Renal cortex interstitium (tissue), 11 donors: ENCODE measurements at regions not wholly inside any gene's neighbourhood (a gene's known extent, or its start where the extent isn't known, plus 50 kb on each side); places are given as distances from the start of the nearest gene placed in this dataset.
"Not testable (repeated sequence)": the region's sequence is repeated elsewhere in the genome, so short reads cannot be mapped to it uniquely, and the experiment has no call there.

Source experiments
- DNase-seq, 11 donors: peaks; one replicate each; pipeline ENCODE4 v3.0.0-alpha.2; 2013; ENCODE audit warnings: low read depth in 9 of 11, low spot score in 4 of 11; ENCODE audit errors: extremely low read depth in 1 of 11

DNA sequence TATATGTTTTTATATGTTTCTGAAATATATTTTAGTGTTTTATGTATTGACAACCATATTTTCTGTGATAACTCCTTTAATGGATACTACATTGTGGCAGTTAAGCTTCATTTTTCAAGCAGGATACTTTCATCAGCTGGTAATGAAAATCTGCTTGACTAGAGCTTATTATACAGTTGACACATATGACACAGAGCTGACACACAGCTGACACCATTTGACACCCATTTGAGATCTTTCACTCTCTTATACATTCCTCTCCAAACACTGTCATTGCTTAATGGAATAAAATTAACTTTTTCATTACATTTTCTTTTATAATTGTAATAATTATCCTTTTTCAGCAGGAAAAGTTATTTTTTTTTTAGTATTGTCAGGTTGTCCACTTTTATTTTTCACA, 561.1 kb upstream of the NDST4 start:
- DNase-seq, result no peak

DNA sequence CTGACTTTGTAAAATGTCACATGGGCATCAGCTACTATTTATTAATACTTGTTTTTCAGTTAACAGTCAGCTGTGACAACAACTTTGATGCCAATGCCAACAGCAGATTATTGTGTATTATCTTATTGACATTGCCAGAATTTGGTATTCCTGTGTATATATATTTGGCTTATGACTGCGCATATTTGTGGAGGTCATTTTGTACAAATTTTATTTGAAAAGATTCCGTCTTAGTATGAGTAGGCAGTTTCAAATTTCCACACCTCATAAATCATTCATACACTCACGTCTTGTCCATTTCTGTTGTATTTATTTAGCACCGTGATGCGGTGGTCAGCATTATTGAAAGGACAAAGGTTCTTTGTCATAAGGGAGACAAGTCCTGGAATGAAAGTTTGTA, 558.2 kb upstream of the NDST4 start:
- DNase-seq, result no peak

DNA sequence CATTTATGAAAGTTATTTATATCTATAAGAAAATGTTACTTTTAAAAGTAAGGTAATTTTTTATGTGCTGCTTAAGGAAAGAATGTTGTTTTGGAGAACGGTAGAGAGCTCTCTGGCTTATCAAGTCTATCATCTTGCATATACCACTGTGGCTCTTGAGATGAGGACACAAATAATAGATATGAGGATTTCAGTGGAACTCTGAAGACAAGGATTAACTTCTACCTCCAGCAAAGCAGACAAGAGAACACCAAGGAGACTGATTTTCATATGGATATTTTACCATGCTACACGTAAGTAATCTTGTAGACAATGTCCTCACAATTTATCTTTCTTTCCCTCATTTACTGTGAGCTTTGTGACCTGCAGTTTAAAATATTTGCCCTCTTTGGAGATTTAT, 557.5 kb upstream of the NDST4 start:
- no peak for DNase-seq

DNA sequence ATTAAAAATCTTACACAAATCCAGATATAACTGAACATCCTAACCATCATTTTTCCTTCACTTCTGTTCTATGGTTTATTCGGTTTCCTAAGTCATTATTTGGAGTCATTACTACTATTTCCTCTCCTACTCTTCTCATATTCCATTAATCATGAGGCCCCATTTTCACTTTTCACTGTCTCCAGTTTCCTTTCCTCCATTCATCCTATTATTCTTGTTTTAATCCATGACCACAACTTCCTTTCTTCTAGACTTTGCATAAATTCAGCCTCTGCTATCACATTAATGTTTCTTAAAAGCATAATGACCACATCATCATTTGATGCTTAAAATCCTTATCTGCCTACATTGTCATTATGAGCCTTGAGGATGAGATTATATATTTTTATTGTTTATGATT, 555.0 kb upstream of the NDST4 start:
- DNase-seq, result no peak

DNA sequence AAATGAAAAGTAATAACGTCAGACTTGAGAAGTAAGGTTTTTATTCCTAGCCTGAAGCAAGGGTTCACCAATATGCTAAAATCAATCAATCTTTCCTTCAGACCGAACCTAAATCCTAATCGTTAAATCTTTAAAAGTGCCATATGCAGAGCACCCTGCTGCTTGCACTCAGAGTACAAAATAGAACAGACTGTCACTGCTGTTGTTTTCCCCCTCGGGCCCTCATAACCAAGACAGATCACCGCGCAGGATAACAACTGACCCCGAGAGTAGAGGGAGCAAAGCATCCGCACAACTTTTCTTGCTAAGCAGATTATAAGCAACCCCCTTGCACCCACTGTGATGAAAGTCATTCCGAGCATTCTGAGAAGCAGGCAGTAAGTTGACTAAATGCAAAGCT, 550.9 kb upstream of the NDST4 start:
- no peak for DNase-seq

DNA sequence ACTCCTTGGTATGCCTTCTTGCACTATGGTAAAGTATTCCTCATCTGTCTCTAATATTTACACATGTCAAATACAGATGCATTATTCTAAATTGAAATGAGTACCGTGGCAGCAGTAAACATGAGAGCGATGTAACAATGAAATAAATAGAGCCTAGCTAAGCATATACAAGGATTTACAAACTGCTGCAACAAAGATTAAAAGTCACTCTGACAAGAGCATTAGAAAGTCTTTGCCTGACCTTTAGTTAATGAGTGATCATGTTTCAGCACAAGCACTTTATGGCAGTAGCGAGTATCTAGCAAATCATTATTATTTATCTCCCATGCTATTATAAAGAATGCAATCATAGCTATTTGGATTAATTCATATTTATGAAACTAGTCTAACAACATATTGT, 547.0 kb upstream of the NDST4 start:
- DNase-seq, result peak in 1 of 11 donors; percentile 0

DNA sequence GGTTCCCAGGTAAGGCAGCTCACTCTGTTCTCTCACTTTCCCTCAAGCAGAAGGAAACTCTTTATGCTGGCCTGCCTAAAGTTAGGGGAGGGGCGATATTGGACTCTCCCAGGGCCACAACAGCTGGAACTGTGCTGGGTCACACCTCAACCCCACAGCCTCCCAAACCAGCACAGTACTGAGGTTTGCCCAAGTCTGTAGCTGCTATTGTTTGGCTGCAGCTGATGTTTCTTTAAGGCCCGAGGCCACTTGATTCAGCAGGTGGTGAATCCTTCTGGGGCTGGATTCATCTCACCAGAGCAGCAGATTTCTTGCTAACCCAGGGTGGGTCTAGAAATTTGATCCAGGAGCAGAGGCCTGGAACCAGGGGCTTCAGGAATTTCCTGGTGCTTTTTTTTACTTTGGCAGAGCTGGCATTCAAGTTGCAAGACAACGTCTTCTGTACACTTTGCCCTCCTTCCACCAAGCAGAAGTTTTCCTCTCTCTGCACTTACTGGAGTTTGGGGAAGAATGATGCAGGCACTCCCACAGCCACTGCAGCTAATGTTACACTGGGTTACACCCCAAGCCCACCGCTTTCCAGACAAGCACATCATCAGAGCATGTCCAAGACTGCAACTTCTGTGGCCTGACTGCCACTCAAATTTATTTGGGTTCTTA, 544.7 kb upstream of the NDST4 start:
- peak in 9 of 11 donors; percentile 1 to 34 (median 12) for DNase-seq

DNA sequence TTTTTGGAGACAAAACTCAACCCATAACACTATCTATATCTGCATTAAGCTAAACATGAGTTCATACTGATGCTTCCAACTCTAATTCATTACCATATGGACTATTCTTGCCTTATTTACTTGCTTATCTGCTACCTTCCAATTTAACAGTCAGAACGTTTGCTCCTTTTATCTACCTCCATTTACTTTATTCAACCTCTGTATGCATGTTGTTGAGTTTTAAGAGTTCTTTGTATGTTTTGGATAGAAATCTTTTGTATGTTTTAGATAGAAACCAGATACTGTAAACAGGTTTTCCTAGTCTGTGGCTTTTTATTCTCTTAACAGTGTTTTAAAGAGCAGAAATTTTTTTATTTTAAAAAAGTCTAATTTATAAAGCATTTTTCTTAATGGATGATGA, 542.2 kb upstream of the NDST4 start:
- DNase-seq, result no peak

DNA sequence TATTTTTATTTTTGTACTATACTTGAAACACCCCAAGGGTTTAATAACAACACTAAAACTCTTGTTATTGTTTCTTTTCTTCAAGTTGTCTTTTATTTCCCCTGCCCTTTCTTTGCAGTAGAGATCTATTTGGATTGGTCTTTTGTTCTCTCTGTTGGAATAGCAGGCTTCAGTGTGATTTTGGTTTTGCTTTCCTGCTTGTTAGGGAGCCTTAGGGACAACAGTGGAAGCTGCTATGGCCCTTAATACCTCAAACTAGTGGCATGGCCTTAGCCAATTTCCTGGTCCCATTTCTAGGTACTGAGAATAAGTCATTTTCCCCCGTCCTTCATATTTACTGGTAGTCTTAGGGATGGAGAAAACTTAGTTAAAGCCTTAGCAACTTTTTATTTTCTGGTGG, 535.4 kb upstream of the NDST4 start:
- no peak for DNase-seq

DNA sequence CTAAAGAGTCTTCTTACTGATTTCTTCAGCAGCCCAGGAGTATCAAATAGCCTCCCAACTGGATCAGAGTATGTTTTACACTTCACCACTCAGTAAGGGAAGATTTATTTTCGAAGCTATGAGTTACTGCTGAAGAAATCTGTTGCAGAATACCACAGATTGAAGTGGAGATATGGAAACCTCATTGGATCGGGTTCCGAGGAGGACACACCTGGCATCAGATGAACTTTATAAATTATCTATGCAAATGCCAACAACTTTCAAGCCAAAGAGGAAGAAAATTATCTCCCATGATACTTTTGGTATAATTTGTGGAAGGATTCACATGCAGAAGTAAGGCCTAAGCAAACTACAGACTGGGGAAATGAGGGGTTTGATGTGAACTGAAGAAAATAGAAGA, 515.9 kb upstream of the NDST4 start:
- DNase-seq, result no peak

DNA sequence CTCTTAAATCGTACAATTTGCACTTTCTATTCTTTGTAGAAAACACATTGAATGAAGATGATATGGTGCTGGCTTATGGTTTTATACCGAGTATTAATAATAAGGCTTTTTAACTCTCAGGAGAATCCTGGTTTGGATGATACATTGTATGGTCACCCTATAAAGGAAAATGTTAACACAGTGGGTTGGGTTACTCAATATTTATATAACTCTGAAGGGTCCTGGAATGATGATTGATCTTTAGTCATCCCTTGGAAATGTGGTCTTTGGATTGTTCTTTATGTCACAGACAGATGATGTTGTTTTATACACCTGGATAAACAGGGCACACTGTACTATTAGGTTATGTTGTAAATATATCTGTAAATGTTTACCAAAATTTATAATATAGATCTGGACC, 496.2 kb upstream of the NDST4 start:
- no peak for DNase-seq

DNA sequence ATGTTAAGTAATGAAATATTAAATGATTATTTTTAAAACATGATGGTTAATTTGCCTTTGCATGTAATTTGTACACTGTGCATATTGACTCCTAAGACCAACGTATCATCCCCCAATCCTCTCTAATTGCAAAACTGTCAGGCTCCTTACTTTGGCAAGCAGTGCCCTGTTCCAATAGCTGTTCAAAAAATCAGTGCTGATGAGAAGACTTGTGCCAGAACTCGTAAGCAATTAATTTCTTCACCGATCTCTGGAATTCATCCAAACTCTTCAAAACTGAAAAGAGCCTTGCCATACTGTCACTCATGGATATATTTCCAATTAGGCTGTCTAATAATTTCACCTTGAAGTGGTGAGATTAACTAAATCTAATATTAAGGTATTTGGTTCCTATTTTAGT, 493.9 kb upstream of the NDST4 start:
- no peak for DNase-seq

DNA sequence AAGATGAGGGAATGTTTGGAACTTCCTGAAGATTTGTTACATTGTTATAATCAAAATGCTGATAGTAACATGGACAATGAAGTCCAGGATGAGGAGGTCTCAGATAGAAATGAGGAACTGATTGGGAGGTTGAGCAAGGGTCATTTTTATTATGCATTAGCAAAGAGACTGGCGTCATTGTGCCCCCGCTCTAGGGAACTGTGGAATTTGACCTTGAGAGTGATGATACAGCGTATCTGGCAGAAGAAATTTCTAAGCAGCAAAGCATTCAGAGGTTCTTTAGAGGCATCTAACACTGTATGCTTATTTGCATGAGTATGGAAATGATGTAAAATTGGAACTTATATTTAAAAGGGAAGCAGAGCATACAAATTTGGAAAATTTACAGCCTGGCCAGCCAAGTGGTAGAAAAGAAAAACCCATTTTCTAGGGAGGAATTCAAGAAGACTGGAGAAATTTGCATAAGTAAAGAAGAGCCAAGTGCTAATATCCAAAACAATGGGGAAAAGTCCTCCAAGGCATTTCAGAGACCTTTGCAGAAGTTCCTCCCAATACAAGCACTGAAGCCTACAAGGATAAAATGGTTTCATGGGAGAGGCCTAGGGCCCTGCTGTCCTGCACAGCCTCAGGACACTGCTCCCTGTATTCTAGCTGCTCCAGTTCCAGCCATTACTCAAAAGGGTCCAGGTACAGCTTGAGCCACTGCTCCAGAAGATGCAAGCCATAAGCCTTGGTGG, 483.0 kb upstream of the NDST4 start:
- DNase-seq, result no peak

DNA sequence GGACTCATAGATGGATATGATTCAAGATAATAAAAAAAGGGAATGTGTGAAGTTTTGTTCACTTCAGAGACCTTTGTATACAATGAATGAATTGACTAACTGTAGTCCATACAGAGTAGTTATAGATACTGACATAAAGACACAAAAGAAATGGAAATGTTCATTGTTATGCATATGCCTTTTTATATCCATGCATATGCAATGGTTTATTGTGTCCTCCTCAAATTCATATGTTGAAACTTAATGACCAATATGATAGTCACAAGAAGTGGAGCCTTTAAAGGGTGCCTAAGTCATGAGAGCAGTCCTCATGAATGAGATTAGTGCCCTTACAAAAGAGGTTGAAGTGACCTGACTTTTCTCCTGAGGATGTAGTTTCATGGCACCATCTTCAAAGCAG, 467.5 kb upstream of the NDST4 start:
- DNase-seq, result no peak

DNA sequence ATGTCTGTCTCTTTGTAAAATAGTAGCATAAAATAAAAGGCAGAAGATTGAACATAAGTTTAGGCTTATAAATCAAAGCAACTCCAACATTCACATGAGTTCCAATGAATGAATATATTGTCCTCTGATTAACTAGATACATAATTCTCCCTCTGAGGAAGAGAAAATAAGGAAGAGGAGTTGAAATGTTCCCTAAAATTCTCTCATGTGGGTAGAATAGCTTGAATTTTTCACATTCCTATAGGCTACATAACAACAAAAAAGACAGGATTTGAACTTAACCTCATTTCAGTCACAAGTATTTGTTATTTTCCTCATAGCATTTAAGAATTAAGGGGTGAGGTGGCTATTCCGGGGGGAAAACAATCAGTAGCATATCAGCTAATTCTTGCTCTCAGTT, 462.4 kb upstream of the NDST4 start:
- DNase-seq, result no peak

DNA sequence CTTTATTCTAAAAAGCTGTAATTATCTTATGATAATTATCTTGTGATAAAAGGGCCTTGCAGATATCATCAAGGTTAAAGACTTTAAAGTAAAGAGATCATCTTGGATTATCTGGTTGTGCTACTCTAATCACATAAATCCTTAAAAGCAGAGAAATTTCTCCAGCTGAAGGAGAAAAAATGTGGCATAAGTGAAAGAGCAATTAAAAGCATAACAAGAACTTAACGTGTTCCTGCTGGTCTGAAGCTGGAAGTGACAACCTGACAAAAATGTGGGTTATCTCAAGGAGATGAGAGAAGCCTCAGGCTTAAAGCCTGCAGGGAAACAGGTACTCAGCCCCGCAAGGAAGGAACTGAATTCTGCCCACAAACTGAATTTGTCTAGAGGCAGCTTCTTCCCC, 449.1 kb upstream of the NDST4 start:
- DNase-seq, result no peak

DNA sequence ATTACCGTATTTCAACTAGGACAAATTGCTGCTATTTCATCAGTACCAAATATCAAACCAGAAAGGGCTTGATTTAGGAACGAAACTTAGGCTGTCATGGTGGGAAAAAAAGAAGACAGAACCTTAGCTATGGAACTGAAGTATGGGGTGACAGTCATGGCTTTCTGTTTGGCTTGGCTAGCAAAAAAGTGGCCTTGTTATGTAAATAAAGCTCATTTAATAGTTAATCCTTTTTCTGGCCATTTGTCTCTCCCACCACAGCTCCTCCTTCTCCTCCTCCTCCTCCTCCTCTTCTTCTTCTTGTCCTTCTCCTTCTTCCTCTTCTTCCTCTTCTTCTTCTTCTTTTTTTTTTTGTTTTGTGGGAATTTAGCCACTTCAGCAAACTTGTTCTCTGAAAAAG, 434.7 kb upstream of the NDST4 start:
- no peak for DNase-seq

DNA sequence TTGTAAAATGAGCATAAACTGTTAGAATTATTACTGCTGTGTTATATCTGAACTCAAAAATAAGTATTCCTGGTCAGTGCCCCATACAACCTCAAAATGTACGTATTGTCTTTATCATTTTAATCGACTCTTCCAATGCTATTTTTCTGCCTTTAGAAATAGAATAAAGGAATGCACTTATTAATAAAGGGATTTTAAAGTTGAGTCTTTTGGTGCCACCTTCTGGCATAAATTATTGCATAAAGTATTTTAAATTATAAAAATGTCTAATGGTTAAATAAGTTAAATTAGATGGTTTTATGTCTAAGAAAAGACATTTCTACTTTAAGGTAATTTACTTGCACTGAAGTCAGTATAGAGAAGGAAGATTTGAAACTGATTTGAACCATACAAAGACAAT, 424.0 kb upstream of the NDST4 start:
- DNase-seq, result peak in 1 of 11 donors; percentile 2

DNA sequence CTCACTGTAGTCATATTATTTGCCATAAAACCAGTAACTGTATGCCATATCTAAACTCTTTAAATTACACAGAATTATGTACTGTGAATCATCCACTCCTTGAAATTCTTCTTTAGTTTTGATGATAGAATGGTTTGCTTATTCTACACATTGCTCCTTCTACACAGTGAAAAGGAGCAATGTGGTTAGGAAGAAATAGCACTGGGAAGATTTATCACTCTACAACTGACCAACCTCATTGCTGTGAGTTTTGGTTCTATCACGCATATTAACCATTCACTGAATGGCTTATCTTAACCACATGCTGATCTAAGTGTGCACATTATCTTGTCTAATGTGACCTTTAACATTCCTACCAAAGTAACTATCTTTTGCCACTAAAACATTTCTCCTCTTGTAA, 415.7 kb upstream of the NDST4 start:
- no peak for DNase-seq

DNA sequence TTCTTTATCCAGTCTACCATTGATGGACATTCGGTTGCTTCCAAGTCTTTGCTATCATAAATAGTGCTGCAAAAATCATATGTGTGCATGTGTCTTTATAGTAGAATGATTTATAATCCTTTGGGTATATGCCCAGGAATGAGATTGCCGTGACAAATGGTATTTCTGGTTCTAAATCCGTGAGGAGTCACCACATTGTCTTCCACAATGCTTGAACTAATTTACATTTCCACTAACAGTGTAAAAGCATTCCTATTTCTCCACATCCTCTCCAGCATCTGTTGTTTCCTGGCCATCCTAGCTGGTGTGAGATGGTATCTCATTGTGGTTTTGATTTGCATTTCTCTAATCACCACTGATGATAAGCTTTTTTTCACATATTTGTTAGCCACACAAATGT, 406.1 kb upstream of the NDST4 start:
- not testable (repeated sequence) for DNase-seq

DNA sequence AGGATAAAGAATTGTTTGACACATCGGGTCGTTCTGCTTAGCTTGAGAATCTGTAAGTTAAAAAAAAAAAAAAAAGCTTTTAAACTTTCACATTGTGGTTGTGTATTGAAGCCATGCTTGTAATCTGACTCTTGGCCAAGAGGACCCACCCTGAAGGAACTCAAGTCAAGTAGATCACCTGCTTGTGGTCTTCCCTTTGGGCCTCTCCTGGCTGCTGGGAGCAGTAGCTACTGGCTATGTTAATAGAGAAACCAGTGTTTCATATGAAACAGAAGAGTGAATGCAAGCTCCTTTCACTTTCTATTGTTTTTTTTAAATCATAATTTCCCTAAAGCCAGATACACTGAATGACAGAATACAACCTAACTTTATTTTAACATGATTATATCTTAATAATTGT, 402.4 kb upstream of the NDST4 start:
- no peak for DNase-seq
